ENCODE measurements at regions not wholly inside any gene's neighbourhood (a gene's known extent, or its start where the extent isn't known, plus 50 kb on each side); places are given as distances from the start of the nearest gene placed in this dataset.

DNA sequence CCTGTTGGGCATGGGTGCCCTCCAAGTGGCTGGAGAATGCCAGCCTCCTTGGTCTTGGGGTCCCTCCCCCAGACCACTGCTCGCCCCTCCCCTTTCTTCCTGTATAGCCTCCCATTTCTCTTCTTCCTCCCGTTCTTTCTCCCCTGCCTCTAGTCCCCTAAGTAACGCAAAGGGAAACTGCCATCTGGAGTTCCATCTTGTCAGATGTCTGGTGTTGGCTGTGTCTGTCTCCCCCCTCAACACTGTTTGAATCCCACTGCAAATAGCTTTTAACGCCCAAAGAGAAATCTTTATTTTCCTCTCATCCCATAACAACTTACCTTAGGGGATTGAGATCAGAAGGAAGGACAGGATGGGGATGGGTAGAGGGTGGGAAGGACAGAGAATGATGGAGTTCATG lies 55.3 kb upstream of the CSF3R start:
- no peak overlapping the region for H3K4me3 ChIP-seq
- no peaks in the 10 kb centered on the region for H3K36me3 ChIP-seq (replicated peaks)
- in situ Hi-C loops (cut with MboI; ENCODE audit: low sequenced_read_pairs): no loop called here
- no peak for DNase-seq (ENCODE audit: low spot score in 2 of 2)
- no peaks in the 10 kb centered on the region for H3K4me1 ChIP-seq
- peaks cover 43% of the 10 kb centered on the region for H3K27me3 ChIP-seq (ENCODE audit: low read depth)
- no peaks in the 10 kb centered on the region for H3K9me3 ChIP-seq

- Histone ChIP-seq H3K27me3 (ENCODE audit: low read depth) (peaks cover 42% of the 10 kb centered on the region), H3K36me3 (replicated peaks) (no peaks in the 10 kb centered on the region)
- in situ Hi-C loops (cut with MboI; ENCODE audit: low sequenced_read_pairs): no loop called here
Observed at GRCh38 chr1:36537190-36537768, 54.6 kb upstream of the CSF3R start.

GRCh38 chr1:36536727-36537126 lies 54.0 kb upstream of the CSF3R start:
- Histone ChIP-seq H3K4me3 (no peak overlapping the region), H3K9me3 (no peaks in the 10 kb centered on the region), H3K27me3 (ENCODE audit: low read depth) (peaks cover 42% of the 10 kb centered on the region), H3K36me3 (replicated peaks) (no peaks in the 10 kb centered on the region), H3K4me1 (no peaks in the 10 kb centered on the region)
- in situ Hi-C loops (cut with MboI; ENCODE audit: low sequenced_read_pairs): no loop called here
- DNase-seq (ENCODE audit: low spot score in 2 of 2): no peak

More at GRCh38 chr1:36537190-36537768, 54.6 kb upstream of the CSF3R start:
- DNase-seq (ENCODE audit: low spot score in 2 of 2): no peak
- H3K9me3 ChIP-seq: no peaks in the 10 kb centered on the region
- no peaks in the 10 kb centered on the region for H3K4me1 ChIP-seq
- H3K4me3 ChIP-seq: no peak overlapping the region

- peaks cover 42% of the 10 kb centered on the region for H3K27me3 ChIP-seq (ENCODE audit: low read depth)
- DNase-seq (ENCODE audit: low spot score in 2 of 2): peak in 1 of 2 experiments; percentile 2
- in situ Hi-C loops (cut with MboI; ENCODE audit: low sequenced_read_pairs): no loop called here
- no peaks in the 10 kb centered on the region for H3K4me1 ChIP-seq
- H3K36me3 ChIP-seq (replicated peaks): no peaks in the 10 kb centered on the region
- H3K9me3 ChIP-seq: no peaks in the 10 kb centered on the region
- no peak overlapping the region for H3K4me3 ChIP-seq
Observed at GRCh38 chr1:36534711-36535412, 52.1 kb upstream of the CSF3R start.

DNA sequence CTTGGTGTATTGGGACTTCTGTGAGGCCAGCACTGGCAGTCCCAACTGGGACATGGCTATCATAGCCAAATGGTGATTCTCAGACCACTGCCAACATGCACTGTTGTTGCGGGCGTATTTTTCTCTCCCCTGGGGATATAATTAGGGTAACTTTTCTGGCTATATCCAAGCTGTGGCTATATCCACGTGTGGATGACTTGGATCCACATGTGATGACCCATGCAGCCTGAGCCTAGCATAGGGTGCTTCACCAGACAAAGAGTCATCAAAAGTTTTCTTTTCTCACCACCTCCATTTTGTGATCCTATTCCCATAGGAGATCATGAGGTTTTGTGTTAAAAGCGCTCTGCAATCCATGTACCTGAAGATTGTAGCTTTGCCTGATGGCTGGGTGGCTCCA lies 51.2 kb upstream of the CSF3R start:
- H3K4me1 ChIP-seq: no peaks in the 10 kb centered on the region
- in situ Hi-C loops (cut with MboI; ENCODE audit: low sequenced_read_pairs): no loop called here
- H3K4me3 ChIP-seq: no peak overlapping the region
- no peaks in the 10 kb centered on the region for H3K9me3 ChIP-seq
- H3K27me3 ChIP-seq (ENCODE audit: low read depth): peaks cover 39% of the 10 kb centered on the region
- no peaks in the 10 kb centered on the region for H3K36me3 ChIP-seq (replicated peaks)
- no peak for DNase-seq (ENCODE audit: low spot score in 2 of 2)

DNA sequence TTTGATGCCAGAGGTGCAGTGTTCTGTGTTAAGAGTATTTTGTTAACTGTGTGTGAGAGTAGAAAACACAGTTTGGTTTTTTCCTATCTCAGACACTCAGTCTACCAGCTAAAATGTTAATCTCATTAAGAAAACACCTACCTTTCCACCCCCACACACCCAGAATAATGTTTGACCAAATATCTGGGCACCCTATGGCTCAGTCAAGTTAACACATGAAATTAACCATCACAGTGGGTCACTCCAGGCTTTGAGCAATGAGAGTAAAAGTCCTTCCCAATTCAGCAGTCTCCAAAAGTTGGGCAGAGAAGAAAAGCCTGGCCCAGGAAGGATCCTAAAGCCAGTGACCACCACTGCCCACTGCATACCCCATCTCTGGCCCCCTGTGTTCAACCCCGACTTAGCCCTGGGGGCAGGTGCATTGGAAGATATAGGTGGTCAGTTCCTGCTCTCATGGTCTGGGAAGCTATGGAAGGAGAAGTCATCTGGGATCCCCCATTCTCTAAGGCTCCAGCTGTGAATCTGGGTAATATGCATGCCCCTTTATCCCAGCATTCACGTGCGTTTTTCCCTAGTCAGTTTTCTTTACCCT lies 50.2 kb upstream of the CSF3R start:
- in situ Hi-C loops (cut with MboI; ENCODE audit: low sequenced_read_pairs): no loop called here

More for the DNA sequence above, 50.2 kb upstream of the CSF3R start:
- no peaks in the 10 kb centered on the region for H3K9me3 ChIP-seq
- DNase-seq (ENCODE audit: low spot score in 2 of 2): no peak
- no peak overlapping the region for H3K4me3 ChIP-seq
- no peaks in the 10 kb centered on the region for H3K36me3 ChIP-seq (replicated peaks)
- H3K4me1 ChIP-seq: peaks cover under 1% of the 10 kb centered on the region; the same call in 1 of the 2 replicates
- H3K27me3 ChIP-seq (ENCODE audit: low read depth): peaks cover 35% of the 10 kb centered on the region

Data from HAP-1 (cell line).